HEK293T (cell line): ENCODE measurements at regions not wholly inside any gene's neighbourhood (a gene's known extent, or its start where the extent isn't known, plus 50 kb on each side); places are given as distances from the start of the nearest gene placed in this dataset.

Experiments used
- ARNT ChIP-seq: fragments of 450-650 bp; IDR thresholded peaks from 2 replicates; pipeline ENCODE4 v1.6.1; 2017; ENCODE audit warnings: mild to moderate bottlenecking
- BHLHE40 ChIP-seq: fragments of 450-650 bp; IDR thresholded peaks from 2 replicates; pipeline ENCODE4 v1.6.1; 2016; ENCODE audit warnings: mild to moderate bottlenecking, moderate library complexity, borderline replicate concordance
- CTBP1 ChIP-seq: fragments of 450-650 bp; IDR thresholded peaks from 2 replicates; pipeline ENCODE4 v1.6.1; 2016; ENCODE audit warnings: borderline replicate concordance
- ELF4 ChIP-seq: fragments of 450-650 bp; IDR thresholded peaks from 2 replicates; pipeline ENCODE4 v1.6.1; 2017; ENCODE audit warnings: antibody characterized with exemption
- FOXA1 ChIP-seq: fragments of 450-650 bp; IDR thresholded peaks from 2 replicates; pipeline ENCODE4 v1.6.1; 2016; ENCODE audit warnings: mild to moderate bottlenecking
- FOXM1 ChIP-seq: fragments of 450-650 bp; IDR thresholded peaks from 2 replicates; pipeline ENCODE4 v1.6.1; 2017; ENCODE audit warnings: mild to moderate bottlenecking, borderline replicate concordance
- HDGF ChIP-seq: fragments of 450-650 bp; IDR thresholded peaks from 2 replicates; pipeline ENCODE4 v1.6.1; 2017; ENCODE audit warnings: antibody characterized with exemption, borderline replicate concordance
- LEF1 ChIP-seq: fragments of 450-650 bp; IDR thresholded peaks from 2 replicates; pipeline ENCODE4 v1.6.1; 2017; ENCODE audit warnings: mild to moderate bottlenecking, borderline replicate concordance
- NFRKB ChIP-seq: fragments of 450-650 bp; IDR thresholded peaks from 2 replicates; pipeline ENCODE4 v1.6.1; 2016; ENCODE audit warnings: mild to moderate bottlenecking, moderate library complexity
- SP1 ChIP-seq: fragments of 450-650 bp; IDR thresholded peaks from 2 replicates; pipeline ENCODE4 v1.6.1; 2017
- SUZ12 ChIP-seq: fragments of 450-650 bp; IDR thresholded peaks from 2 replicates; pipeline ENCODE4 v1.6.1; 2016; ENCODE audit warnings: mild to moderate bottlenecking
- TARDBP ChIP-seq: fragments of 450-650 bp; IDR thresholded peaks from 2 replicates; pipeline ENCODE4 v1.6.1; 2016
- ZNF384 ChIP-seq: fragments of 450-650 bp; IDR thresholded peaks from 2 replicates; pipeline ENCODE4 v1.6.1; 2016

DNA sequence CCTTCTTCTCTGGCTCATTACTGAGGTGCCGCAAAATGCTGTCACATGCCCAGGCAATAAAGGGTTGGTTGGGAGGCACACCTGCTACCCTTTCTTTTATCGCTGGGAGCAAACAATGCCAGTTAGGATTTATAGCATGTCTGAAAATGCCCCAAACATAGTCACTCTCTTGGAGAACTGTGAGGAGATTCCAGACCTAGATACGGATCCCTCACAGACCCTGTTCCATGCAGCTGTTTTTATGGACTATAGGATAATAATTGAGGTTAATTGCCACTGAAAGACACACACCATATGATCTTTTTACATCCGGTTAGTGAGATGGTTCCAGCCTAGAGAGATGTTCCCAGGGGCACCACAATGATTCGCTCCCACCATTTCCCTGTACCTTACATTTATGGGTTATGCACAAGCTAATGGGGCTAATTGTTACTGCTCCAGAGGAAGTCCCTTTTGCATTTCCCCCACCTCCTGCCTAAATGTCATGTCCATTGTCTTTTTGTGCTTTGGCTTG is 318.1 kb downstream of the PIK3R1 start:
- no peak for TF ChIP-seq NFRKB
- TF ChIP-seq SP1 = no peak
- no peak for TF ChIP-seq CTBP1
- no peak for TF ChIP-seq TARDBP
- no peak for TF ChIP-seq FOXA1
- TF ChIP-seq ARNT = no peak
- no peak for TF ChIP-seq ZNF384
- TF ChIP-seq BHLHE40 = no peak
- no peak for TF ChIP-seq FOXM1
- no peak for TF ChIP-seq LEF1
- TF ChIP-seq SUZ12 = no peak
- TF ChIP-seq HDGF = no peak
- TF ChIP-seq ELF4 = no peak
